SU-DHL-6 (cell line): ENCODE measurements at regions not wholly inside any gene's neighbourhood (a gene's known extent, or its start where the extent isn't known, plus 50 kb on each side); places are given as distances from the start of the nearest gene placed in this dataset.

Experiments used
- CTCF ChIP-seq: fragments of 200-600 bp; sonication (generic); IDR thresholded peaks from one replicate; pipeline ENCODE4 v1.5.1; 2017; ENCODE audit warnings: antibody characterized with exemption, mild to moderate bottlenecking, low read length, moderate library complexity; ENCODE audit not compliant: insufficient read depth, poor library complexity, severe bottlenecking
- EZH2phosphoT487 ChIP-seq: fragments of 200-600 bp; sonication (generic), shearing (Covaris generic); conservative IDR thresholded peaks from 2 replicates; pipeline ENCODE4 v1.6.1; 2018; ENCODE audit warnings: mild to moderate bottlenecking, antibody characterized with exemption, low read length, moderate library complexity, mixed read lengths

- TF ChIP-seq EZH2phosphoT487 (no peak), CTCF (no peak)
These were observed 129.1 kb upstream of the SMAD3 start for GRCh38 chr15:66936109-66936860.
